GM19468 (cell line): ENCODE measurements at regions not wholly inside any gene's neighbourhood (a gene's known extent, or its start where the extent isn't known, plus 50 kb on each side); places are given as distances from the start of the nearest gene placed in this dataset.

Source experiments
- ATAC-seq: cut with Tn5 transposase; IDR thresholded peaks from one replicate; pipeline ENCODE4 v1.9.1; 2021; ENCODE audit warnings: mild to moderate bottlenecking, moderate library complexity, moderate number of reproducible peaks; ENCODE audit not compliant: unreplicated experiment; ENCODE audit errors: extremely low read depth

DNA sequence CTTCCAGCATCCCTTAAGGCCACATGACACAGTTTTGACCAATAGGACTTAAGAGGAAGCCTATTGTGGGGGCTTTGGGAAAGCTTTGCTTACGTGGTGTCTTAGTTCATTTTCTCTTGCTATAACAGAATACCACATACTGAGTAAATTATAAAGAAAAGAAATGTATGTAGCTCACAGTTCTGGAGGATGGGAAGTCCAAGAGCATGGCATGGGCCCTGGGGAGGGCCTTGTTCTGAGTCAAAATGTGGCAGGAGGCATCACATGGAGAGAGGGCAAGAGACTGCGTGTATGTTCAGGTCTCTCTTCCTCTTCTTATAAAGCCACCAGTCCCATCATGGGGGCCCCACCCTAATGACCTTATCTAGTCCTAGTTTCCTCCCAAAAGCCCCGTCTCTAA lies 68.6 kb upstream of the CPEB4 start:
- no peak for ATAC-seq

DNA sequence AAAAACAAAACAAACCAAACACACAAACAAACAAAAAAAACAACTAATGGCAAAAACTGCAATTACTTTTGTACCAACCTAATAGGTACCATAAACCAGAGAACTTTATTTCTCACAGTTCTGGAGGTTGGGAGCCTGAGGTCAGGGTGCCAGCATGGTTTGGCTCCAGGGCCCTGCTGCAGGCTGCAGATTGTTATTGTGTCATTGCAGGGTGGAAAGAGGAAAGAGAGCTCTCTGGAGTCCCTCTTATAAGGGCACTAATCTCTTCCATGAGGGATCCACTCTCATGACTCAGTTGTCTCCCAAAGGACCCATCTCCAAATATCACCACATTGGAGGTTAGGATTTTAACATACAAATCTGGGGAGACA lies 64.9 kb upstream of the CPEB4 start:
- ATAC-seq, result no peak

DNA sequence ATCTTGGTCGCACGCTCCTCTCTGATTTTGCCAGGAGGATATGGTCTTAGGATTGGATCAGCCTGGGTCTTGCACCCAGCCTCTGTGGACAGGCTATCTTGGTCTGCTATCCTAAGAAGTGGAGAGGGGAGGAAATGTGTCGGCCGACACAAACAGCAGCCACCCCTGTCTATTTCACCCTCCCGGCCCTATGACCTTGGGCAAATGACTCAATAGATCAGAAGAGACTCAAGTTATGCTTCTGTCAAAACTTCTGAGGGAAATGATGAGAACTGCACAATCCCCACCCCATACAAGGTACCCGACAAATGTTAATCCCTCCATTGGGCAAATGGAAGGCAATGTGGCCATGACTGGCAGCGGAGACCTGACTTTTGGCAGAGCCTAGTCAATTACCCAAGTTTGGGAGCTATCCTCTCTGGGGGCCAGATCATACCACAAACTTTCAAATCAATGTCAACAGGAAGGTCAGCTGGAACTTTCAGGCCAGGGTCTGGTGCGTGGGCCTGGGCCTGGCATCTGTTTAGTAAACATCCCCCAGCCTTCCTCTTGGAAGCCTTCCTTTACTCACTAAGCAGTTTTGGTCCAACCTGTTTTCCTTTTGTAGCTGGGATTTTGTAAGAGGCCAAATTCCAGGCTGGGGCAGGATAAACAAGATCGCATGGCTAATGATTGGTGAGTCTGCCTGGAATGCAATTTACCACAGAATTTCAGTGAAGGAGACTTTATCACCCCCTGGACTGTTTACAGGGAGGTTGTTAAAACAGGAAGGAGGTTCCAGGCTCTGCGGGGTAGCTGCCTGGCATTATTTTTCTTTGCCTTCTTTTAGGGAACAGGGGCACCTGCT lies 64.2 kb upstream of the CPEB4 start:
- no peak for ATAC-seq

DNA sequence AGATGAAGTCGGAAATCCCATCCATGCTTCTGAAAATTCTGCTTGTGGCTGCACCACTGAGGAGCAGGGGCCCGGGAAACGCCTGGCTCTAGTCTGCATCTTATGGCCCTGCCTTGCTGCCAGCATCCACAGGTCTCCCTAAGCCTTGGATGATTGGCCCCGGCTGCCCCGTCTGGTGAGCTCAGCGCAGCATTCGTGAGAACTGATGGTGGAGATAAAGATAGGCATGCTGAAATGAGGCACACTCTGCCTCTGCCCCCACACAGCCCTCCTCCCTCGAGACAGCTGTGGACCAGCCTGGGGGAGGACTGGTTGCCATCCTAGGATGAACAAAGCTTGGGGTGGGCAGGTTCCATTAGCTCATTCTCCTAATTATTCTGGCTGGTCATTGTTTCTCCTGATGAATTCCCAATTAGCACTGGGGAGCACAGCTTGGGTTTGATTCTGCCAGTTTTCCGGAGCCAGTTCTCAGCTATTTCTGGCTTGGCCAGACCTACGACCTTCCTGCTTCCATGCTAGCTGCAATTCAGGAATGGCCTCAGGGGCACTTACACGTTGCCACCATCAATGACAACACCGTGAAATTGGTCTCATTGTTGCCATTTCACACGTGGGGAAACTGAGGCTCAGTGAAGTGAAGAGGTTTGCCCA lies 62.8 kb upstream of the CPEB4 start:
- ATAC-seq, result no peak

DNA sequence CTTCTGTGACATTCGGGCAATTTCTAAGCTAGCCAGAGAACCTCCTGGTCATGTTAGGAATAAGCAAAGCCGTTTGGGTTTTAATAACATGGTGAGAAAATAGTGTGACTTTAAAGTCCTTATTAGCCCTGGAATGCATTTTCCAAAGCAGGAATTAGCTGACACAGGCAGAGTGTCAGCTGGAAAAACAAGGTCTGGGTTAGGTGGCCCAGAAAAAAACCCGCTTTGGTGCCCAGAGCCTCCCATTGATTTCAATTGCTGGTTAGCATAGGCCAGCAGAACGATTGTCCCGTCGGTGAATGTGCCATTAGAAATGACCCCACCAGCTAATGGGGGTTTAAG lies 62.1 kb upstream of the CPEB4 start:
- ATAC-seq, result no peak

DNA sequence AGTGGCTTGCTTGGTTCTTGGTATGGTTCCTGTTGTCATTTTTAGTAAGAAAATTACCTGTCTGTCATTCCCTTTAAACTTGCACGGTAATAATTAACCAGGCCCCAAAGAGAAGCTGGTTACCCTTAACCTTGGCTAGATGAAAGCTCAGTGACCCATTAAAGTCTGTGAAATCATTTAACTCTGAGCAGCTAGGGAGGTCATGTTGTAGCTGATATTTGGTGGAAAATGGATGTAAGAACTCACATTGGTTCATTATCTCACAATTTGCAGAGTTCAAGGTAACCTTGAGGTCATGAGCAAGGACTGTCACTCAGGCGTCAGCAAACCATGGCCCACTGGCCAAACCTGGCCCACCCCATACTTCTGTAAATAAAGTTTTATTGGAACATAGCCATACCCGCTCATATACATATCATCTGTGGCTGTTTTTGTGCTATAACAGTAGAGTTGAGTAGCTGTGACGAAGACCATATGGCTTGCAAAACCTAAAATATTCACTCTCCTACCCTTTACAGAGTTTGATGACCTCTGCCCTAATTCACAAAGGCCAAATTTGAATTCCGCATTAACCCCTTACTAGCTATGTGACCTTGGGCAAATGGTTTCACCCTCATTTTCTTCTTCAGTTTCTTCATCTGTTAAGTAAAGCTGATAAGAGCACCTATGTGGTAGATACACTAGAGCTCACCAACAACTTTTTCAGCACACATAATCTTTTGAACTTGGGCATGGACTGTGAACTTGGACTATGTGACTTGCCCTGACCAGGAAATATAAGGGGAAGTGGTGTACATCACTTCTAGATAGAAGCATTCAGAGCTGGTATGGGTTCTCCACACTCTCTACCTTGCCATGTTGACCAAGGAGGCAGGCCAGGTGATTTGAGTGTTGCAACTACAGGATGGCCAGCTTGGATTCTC lies 61.5 kb upstream of the CPEB4 start:
- ATAC-seq, result no peak

DNA sequence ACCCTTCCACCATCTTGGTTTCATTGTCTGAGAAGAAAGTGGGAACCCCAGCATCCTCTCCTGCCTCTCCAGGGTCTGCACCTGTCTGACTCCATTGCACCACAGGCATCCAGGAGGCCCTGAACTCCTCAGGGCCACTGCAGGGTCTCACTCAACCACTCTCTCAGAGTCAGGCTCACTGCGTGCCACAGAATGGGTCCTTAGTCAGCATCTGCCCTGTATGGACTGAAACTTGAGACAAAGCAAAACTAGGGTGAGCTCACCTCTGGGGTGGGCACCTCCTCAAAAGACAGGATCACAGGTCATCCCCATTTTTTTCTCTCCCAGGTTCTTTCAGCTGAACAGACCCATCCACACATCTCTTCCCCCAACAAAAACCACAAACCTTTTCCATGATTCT lies 59.2 kb upstream of the CPEB4 start:
- no peak for ATAC-seq

DNA sequence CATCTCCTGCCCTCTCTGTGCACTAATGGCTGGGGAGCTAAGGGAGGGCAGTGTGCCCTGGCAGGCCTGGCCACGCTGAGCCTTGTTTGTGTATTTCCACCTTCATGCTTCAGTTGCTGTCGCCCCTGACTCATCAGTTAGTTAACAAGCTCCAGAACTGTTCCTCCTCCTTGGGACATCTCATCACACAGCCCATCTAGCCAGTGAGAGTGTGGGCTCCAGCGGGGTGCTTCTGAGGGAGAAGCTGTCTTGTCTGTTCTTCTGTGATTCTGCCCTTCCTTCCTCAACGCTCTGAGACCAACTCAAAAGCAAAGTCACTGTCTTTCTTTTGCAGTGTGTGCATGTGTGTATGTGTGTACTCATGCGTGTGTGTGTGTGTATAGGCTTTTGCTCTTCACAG lies 58.3 kb upstream of the CPEB4 start:
- no peak for ATAC-seq

DNA sequence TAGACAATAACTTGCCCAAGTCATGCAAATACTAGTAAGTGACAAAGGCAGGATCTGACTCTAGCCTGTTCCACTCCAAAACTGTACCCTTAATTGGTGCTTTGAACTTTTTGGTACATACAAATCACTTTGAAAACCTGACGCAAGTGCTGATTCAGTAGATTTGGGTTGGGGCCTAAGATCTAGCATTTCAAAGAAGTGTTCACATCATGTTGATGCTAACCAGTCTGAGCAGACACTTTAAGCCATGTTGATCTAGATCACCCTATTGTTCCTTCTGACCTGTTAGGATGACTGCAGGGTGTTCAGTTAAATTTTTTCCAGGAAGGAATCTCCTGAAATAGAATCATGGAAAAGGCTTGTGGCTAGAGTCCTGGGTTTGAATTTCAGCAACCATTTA lies 57.7 kb upstream of the CPEB4 start:
- no peak for ATAC-seq

DNA sequence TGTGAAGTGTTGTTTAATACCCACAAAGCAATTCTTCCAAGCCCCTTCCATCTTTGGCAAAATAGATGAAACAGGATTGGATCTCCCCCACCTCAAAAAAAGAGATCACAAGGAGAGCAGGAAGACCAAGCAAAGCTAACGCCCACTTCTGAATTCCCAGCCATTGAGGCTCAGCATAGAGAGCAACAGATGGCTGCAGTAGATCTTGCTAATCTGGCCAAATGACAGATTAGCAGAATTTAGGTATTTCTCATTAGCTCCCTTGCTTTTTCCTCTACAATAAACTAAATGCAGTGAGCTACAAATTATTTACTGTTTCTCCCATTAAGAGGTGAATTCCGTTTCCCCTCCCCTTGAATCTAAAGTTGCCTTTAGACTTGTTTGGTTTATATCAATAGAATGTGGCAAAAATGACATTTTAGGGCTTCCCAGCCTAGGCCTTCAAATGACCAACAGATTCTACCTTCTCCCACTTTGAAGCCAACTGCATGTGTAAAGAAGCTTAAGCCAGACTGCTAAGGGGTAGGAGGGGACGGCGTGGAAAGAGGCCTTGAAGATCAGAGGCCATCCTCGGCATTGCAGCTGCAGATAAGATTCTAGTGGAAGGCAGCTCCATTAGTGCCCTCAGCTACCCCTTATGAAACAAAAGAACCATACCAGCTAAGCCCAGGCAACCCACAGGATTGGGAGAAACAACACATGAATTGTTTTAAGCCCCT lies 56.8 kb upstream of the CPEB4 start:
- no peak for ATAC-seq

DNA sequence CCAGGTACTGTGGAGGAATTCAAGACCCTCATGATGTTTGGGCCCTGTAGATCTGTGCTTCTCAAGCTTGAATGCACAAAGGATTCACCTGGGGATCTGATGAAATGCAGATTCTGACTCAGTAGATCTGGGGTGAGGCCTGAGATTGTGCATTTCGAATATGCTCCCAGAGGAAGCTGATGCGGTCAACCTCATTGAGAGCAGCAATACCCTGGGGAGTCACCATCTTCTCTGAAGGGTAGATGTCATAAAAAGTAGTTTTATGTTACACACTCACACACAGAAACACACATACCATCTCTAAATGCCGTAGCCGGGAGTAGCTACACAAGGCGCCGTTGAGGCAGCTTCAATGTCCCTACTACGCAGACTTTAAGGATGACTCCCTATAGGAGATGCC lies 55.8 kb upstream of the CPEB4 start:
- ATAC-seq, result no peak

DNA sequence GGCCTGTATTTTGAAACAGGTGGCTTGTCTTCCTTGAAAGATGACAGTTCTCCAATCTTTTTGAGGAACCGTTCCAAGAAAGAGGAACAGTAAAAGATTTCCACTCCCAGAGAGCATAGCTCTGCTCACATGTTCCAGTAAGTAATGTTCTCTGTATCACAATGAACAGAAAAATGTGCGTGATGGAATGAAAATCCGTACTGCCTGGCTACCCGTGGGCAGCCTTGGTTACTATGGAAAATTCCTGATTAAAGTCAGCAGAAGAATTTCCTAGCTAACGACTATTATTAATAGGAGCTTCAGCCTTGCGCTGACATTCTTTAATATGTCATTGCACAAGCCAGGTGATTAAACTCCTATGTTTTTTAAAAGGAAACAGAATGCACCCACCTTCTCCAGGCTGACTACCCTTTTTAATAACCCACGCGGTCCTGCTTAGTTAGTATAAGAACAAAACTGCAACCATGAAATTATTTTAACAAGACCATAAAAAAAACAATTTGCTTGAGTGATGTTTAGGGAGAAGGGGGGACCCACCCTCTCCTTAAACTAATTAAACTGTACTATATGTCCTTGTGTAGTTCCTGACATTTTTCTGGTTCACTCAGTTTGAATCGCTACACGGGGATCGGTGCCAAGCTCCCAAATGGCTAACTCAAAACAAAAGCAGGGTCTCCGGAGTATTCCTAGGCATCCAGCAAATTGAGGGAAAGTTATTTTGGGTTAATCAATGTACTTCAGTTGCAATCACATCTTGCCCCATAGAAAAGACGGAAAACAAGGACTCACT lies 54.8 kb upstream of the CPEB4 start:
- ATAC-seq, result no peak

DNA sequence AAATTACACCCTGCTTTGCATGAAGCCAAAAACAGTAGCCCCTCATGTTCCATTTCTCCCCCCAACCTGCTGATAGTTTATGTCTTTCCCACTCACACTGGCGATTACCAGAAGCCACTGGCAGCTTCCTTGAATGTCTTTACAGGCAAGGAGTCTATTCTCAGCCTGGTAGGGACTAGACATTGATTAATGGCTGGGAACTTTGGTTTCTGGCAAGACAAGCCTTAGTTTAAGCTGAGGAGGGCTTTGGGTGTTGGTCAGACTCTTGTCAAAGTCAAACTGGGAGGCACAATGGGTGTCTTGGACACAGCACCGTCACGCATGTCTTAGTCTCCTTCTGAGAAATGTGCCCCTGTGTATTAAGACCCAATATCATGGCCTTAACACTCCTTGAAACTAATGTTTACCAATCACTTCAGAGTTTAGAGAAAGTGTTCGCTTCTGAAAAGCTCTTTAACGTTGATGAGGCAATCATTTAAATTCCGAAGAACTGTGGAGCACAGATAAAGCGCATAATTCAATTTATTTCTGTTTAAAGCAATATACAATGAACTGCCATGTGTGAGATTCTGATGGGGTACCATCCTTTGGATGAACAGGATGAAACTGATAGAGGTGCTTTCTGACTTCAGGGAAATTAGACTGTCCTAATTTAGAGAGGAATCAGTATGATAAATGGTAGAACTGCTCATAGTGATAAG lies 53.9 kb upstream of the CPEB4 start:
- no peak for ATAC-seq

DNA sequence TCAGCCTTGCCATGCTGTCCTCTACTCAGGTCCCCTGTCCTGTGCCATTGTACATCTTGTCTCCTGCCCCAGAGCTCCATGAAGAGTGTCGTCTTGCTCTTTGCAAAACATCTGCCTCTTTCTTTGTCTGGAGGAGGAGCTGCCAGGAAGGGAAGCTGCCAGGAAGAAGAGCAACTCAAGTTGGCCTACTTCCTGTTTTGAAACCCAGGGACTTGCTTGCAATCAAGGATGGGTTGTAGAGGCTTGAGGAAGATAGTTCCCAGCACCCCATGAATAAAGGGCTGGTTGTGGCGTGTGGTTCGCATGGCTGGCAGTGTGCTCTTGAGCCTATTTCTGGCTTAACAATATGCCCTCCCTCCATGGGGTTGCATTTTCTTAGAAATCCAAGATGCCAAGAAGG lies 53.0 kb upstream of the CPEB4 start:
- no peak for ATAC-seq

DNA sequence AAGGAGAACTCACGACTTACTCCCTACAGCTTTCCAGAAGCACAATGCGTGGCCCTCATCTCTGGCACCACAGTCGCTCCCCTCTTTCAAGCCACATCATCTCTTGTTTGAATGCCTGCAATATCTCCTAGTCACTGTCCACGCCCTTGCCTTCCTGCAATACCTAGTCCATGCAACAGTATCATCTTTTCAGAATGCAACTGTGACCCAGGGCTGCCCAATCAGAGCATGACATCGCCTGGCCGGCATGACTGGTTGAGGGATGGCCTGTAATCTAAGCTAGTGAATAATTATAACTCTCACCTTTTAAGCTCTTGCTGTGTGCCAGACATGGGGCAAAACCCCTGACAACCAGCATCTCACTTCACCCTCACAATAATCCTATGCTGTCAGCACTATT lies 52.5 kb upstream of the CPEB4 start:
- ATAC-seq, result no peak

DNA sequence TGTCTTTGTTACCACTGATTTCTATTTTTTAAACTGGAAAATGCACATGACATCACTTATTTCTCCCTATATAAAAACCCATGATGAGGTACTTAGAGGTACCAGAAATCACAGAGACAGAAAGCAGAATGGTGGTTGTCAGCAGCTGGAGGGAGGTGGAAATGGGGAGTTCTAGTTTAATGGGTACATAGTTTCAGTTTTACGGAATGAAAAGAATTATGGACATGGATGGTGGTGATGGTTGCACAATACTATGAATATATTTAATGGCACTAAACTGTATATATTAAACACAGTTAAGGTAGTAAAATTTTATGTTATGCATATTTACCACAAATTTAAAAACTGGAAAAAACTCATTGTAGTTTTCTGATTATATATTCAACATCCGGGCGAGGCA lies 50.5 kb upstream of the CPEB4 start:
- no peak for ATAC-seq
